Left colon (tissue), 2 donors: ENCODE measurements at regions not wholly inside any gene's neighbourhood (a gene's known extent, or its start where the extent isn't known, plus 50 kb on each side); places are given as distances from the start of the nearest gene placed in this dataset.

Source experiments
- ATAC-seq: fragments of 200-7000 bp; cut with Tn5 transposase; one replicate; pipeline ENCODE4 v1.9.1; 2020; ENCODE audit warnings: mild to moderate bottlenecking, moderate library complexity
- DNase-seq, 2 donors: peaks; one replicate each; pipeline ENCODE4 v3.0.0-alpha.2; 2020
- intact Hi-C, 2 donors: fragments of 100-400 bp; cut with DNase I in 1 of 2; cut with micrococcal nuclease in 1 of 2; formaldehyde crosslinking; loops; one replicate each; pipeline versions ENCODE4 v1.11.2 to v1.14.0; 2022; cut with DNase I, micrococcal nuclease
- donor health status: DM: no; HTN: no; CAD: no.
- donor health status: DM: yes; HTN: yes; CAD: no.

GRCh38 chr4:36758312-36759178, 477.1 kb downstream of the DTHD1 start:
- ATAC-seq (no peak), DNase-seq (no peak)
- intact Hi-C loops = no loop called here

- intact Hi-C loops = no loop called here
- DNase-seq (no peak), ATAC-seq (no peak)
These were observed 480.2 kb downstream of the DTHD1 start for GRCh38 chr4:36761607-36762006.

- intact Hi-C loops = no loop called here
- no peak for ATAC-seq
- DNase-seq = no peak
These were observed 480.7 kb upstream of the NWD2 start for GRCh38 chr4:36763814-36764213.

GRCh38 chr4:36767596-36767995, 476.9 kb upstream of the NWD2 start:
- DNase-seq (no peak), ATAC-seq (no peak)
- intact Hi-C loops = no loop called here

GRCh38 chr4:36771411-36772153, 473.0 kb upstream of the NWD2 start:
- ATAC-seq (no peak), DNase-seq (no peak)
- intact Hi-C loops = no loop called here

GRCh38 chr4:36772154-36772516, 472.4 kb upstream of the NWD2 start:
- intact Hi-C loops = no loop called here
- DNase-seq = no peak
- no peak for ATAC-seq

GRCh38 chr4:36773467-36773866, 471.1 kb upstream of the NWD2 start:
- DNase-seq = no peak
- ATAC-seq = no peak
- intact Hi-C loops = no loop called here

GRCh38 chr4:36775544-36775943, 469.0 kb upstream of the NWD2 start:
- DNase-seq (no peak), ATAC-seq (no peak)
- intact Hi-C loops = no loop called here

GRCh38 chr4:36779601-36780000, 464.9 kb upstream of the NWD2 start:
- DNase-seq (no peak), ATAC-seq (no peak)
- intact Hi-C loops = no loop called here

- intact Hi-C loops = no loop called here
- ATAC-seq (no peak), DNase-seq (no peak)
These were observed 458.6 kb upstream of the NWD2 start for GRCh38 chr4:36785973-36786372.

GRCh38 chr4:36786519-36786918, 458.0 kb upstream of the NWD2 start:
- DNase-seq = no peak
- no peak for ATAC-seq
- intact Hi-C loops = no loop called here

GRCh38 chr4:36794716-36795115, 449.8 kb upstream of the NWD2 start:
- ATAC-seq = no peak
- intact Hi-C loops = no loop called here
- no peak for DNase-seq

GRCh38 chr4:36812149-36812548, 432.4 kb upstream of the NWD2 start:
- ATAC-seq (no peak), DNase-seq (no peak)
- intact Hi-C loops = no loop called here

GRCh38 chr4:36815536-36815935, 429.0 kb upstream of the NWD2 start:
- DNase-seq (no peak), ATAC-seq (no peak)
- intact Hi-C loops = no loop called here

GRCh38 chr4:36823199-36823967, 421.2 kb upstream of the NWD2 start:
- ATAC-seq (no peak), DNase-seq (no peak)
- intact Hi-C loops = no loop called here

GRCh38 chr4:36824682-36825081, 419.9 kb upstream of the NWD2 start:
- intact Hi-C loops = no loop called here
- ATAC-seq = no peak
- DNase-seq = no peak

GRCh38 chr4:36835246-36835645, 409.3 kb upstream of the NWD2 start:
- DNase-seq = no peak
- ATAC-seq = no peak
- intact Hi-C loops = no loop called here

GRCh38 chr4:36841583-36842326, 402.8 kb upstream of the NWD2 start:
- ATAC-seq (no peak), DNase-seq (no peak)
- intact Hi-C loops = no loop called here

GRCh38 chr4:36844448-36844847, 400.1 kb upstream of the NWD2 start:
- DNase-seq = no peak
- no peak for ATAC-seq
- intact Hi-C loops = no loop called here
